NOMO-1 treated with dmso at 0.1 percent for 144 hours (cell line): ENCODE measurements at regions not wholly inside any gene's neighbourhood (a gene's known extent, or its start where the extent isn't known, plus 50 kb on each side); places are given as distances from the start of the nearest gene placed in this dataset.
A peak's percentile ranks its signal among the peaks of the same experiment; 100 is the strongest.
"Not testable (repeated sequence)": the region's sequence is repeated elsewhere in the genome, so short reads cannot be mapped to it uniquely, and the experiment has no call there.

Experiments
- DNase-seq: peaks from one replicate; lab custom pipeline; 2025; ENCODE audit not compliant: unreplicated experiment; lab: John Stamatoyannopoulos, UW

DNA sequence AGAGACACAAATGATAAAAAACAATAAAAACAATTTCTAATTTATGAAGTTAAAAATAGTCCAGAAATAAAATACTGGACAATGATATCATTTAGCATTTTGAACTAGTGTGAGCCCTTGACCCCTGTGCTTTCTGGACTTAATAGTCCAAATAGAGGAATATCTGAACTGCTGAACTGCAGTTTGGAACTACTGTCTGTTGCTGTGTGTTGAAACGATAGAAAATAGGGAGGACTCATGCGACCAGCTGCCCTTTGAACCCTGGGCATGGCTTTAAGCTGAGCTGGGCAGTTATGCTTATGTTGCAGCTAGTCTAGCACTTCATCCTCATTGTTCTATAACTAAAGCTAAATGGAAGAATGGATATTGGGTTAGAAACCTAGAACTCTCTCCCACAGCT is 99.5 kb downstream of the FMR1NB start:
- DNase-seq: no peak

- DNase-seq: no peak
Observed at GRCh38 chrX:148084611-148085010, 103.5 kb downstream of the FMR1NB start.

GRCh38 chrX:148120151-148120550 is 139.0 kb downstream of the FMR1NB start:
- no peak for DNase-seq

GRCh38 chrX:148120999-148121623 is 140.0 kb downstream of the FMR1NB start:
- peak; percentile 9 for DNase-seq

DNA sequence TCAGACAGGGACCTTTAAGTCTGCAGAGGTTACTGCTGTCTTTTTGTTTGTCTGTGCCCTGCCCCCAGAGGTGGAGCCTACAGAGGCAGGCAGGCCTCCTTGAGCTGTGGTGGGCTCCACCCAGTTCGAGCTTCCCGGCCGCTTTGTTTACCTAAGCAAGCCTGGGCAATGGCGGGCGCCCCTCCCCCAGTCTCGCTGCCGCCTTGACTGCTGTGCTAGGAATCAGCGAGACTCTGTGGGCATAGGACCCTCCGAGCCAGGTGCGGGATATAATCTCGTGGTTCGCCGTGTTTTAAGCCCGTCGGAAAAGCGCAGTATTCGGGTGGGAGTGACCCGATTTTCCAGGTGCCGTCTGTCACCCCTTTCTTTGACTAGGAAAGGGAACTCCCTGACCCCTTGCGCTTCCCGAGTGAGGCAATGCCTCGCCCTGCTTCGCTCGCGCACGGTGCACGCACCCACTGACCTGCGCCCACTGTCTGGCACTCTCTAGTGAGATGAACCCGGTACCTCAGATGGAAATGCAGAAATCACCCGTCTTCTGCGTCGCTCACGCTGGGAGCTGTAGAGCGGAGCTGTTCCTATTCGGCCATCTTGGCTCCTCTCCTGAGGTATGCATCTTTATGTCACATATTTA is 147.9 kb downstream of the FMR1NB start:
- not testable (repeated sequence) for DNase-seq

GRCh38 chrX:148133105-148133725 is 152.1 kb downstream of the FMR1NB start:
- DNase-seq: no peak

- DNase-seq: no peak
Observed at GRCh38 chrX:148134578-148134977, 153.4 kb downstream of the FMR1NB start.

- DNase-seq: no peak
Observed at GRCh38 chrX:148135738-148136137, 154.6 kb downstream of the FMR1NB start.

GRCh38 chrX:148146121-148146520 is 165.0 kb downstream of the FMR1NB start:
- DNase-seq: no peak

DNA sequence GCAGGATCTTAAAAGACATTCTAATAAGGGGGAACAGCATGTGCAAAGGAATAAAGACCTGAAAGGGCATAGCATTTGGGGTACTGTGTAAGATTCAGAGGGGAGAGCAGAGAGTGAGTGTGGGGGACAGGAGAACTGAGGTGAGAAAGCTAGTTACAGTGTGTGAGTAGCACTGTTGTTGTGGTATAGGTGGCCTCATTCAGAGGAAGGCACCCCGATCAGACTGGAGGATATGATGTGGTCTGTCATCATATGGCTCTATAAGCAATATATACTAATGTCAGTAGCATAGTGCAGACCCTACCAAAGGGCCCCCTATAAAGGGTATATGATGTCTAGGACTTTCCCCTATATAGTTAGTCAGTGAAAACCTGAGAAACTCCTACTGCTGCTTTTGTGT is 175.8 kb downstream of the FMR1NB start:
- DNase-seq: no peak

GRCh38 chrX:148159796-148160195 is 178.7 kb downstream of the FMR1NB start:
- no peak for DNase-seq

GRCh38 chrX:148161701-148162100 is 180.6 kb downstream of the FMR1NB start:
- DNase-seq: no peak

- DNase-seq: no peak
Observed at GRCh38 chrX:148185631-148186030, 204.5 kb downstream of the FMR1NB start.

DNA sequence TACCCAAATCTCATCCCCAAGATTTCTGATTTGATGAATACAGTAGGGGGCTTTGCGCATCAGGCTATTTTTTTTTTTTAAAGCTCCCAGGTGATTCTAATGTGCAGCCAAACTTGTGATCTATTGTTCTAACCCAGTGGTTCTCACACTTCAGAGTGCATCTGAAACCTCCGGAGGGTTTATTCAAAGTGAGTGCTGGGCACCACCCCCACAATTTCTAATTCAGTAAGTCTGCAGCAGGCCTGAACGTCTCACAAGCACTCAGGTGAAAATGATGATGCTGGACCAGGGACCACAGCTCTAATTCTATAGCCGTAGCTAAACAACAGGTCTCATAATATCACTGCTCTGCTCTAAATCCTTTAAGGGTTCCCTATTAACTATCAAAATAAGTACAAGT is 211.4 kb downstream of the FMR1NB start:
- no peak for DNase-seq

DNA sequence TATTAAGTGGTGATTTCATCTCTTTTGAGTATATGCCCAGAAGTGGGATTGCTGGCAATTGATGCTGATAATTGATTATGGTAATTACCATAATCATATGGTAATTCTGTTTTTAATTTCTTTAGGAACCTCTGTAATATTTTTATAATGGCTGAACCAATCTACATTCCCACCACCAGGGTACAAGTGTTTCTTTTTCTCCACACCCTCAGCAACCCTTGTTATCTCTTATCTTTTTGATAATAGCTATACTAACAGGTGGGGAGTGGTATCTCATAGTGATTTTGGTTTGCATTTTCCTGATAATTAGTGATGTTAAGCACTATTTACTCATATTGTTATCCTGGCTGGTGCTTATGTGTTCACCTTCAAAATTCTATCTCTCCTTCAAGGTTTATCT is 212.6 kb downstream of the FMR1NB start:
- no peak for DNase-seq

DNA sequence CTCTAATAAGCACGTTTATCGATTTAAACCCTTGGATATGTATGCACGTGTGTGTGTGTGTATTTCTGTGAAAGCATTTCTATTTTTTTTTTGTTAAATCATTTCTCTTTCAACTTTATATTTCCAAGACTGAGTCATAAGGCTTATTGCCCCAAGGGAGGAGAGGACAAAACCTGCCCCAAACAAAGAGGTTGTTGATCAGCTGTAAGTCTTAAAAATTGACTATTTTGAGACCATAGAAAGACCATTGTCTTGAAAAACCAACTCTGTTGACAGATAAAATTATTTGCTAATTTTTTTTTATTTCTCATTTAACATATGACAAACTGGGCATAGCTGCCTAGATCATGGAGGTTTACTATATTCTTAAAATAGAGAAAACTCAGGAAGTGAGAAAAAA is 222.4 kb downstream of the FMR1NB start:
- DNase-seq: no peak

DNA sequence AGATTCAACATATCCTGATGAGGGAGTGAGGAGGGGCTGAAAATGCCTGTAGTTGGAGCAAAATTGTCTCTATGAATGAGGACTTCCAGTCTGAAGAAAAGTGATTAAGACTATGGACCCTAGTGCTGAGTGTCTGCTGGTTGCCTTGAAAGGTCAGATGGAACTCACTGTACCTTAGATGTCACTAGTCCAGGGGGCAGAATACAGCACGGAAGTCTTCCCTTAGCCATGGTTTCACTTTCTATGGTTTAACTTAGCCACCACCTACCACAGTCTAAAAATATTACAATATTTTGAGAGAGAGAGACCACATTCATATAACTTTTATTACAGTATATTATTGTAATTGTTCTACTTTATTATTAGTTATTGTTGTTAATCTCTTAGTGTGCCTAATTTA is 223.1 kb downstream of the FMR1NB start:
- no peak for DNase-seq

DNA sequence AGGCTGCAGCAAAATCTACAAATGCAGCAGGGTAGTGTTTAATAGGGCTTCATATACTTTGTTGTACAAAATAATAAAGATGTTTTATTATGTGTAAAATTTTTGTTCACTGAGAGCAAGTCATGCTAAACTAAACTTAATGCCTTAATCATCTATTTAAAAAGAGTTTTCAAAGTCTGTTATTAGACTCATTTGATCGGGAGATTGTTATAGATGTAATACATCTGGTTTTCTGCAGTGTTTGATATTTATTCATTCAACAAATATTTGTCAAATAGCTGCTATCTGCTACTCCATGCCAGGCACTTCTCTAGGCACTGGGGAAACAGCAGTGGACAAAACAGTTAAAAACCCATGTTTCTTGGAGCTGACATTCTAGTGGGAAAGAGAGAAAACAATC is 233.6 kb downstream of the FMR1NB start:
- no peak for DNase-seq

- DNase-seq: no peak
Observed at GRCh38 chrX:148215726-148216125, 234.6 kb downstream of the FMR1NB start.

GRCh38 chrX:148223361-148223760 is 242.2 kb downstream of the FMR1NB start:
- no peak for DNase-seq

GRCh38 chrX:148228521-148228920 is 247.4 kb downstream of the FMR1NB start:
- no peak for DNase-seq

GRCh38 chrX:148229801-148230303 is 248.7 kb downstream of the FMR1NB start:
- DNase-seq: no peak
